NCI-H82 treated with DMSO at 0.1 percent for 48 hours (cell line): ENCODE measurements at regions not wholly inside any gene's neighbourhood (a gene's known extent, or its start where the extent isn't known, plus 50 kb on each side); places are given as distances from the start of the nearest gene placed in this dataset.
"Not testable (repeated sequence)": the region's sequence is repeated elsewhere in the genome, so short reads cannot be mapped to it uniquely, and the experiment has no call there.

Experiments
- DNase-seq: peaks from one replicate; lab custom pipeline; 2025; ENCODE audit not compliant: unreplicated experiment; lab: John Stamatoyannopoulos, UW

DNA sequence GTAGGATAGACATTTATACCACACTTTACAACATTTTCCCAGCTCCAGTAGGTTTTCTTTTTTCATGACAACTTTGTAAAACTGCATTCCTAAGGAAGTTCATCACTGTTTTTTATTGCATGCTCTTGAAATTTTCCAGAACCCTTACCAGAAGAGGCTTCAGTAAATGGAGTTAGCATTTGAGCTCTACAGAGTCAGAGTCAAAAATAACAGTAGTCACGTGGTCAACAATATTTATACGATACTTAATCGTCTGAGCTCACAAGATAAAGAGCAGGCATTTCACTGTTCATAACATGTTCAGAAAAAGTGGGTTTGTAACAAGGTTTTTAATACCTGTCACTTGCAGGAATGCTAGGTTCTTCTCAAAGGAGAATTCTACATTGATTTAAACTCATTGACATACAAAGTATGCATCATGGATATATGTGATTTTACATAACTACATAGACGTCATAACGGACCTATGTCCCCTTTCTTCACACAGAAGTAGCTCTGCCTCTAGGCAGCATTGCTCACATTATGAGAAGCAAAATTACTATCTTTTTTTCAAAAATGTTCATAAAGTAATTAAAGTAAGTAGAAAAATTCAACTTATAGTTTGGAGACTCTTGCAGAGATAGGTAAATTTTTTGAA lies 187.0 kb upstream of the COL3A1 start:
- DNase-seq = no peak

DNA sequence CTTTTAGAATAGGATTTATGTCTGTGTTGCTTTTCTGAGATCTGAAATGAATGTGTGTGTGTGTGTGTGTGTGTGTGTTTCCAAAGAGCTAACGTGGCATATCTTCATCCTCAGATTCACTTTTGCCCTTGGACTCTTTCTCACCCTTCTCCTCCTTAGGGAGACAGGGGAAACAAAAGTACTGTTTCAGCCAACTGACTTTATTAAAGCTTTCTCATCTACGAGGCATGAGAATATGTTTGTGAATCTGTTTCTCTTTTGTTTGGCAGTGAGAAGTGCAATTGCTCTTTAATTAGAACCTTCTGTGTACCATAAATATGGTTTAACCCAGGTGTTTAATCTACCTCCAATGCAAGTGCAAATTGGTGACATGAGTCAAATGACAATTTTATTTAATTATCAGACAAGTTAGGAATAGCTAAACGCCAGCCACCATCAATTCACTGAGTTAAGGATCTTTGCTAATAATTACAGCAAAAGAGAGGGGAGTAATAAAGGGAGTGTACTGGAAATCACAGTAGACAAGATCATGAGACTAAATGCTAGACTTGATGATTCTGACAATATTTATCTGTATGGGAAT lies 186.4 kb upstream of the COL3A1 start:
- no peak for DNase-seq

DNA sequence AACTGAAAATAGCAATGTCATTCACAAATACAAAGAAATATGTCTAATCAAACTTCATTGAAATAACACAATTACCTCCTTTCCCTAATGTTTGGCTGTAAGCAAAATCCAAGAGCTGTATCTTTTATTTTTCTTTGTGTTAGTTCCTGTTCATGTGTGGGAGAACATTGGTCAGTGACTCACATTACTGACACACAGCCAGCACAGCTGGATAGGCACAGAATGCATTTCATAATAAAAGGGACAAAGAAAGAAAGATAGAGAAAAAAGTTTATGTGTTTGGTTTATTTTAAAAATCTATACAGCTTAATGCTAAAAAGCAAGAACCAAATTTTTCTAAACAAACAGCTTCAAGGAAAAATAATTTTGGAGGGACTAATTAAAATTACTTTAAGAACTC lies 185.6 kb upstream of the COL3A1 start:
- no peak for DNase-seq

DNA sequence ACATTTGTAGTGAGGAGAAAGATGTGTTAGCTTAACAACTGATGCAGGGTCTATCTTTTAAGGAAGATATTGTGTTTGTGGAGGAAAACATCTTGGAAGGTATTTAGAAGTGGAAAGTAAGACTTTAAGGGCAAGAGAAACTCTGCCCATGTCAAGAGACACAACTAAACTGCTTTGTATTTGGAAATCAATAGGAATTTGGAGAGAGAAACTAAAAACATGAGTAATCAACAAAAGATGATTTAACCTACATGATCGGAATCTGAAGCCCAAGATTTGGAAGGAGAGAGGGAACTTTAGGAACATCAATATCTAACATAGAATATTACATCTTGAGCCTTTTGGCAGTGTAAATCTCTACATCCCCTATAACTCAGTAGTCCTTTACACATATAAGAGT lies 184.2 kb upstream of the COL3A1 start:
- no peak for DNase-seq

DNA sequence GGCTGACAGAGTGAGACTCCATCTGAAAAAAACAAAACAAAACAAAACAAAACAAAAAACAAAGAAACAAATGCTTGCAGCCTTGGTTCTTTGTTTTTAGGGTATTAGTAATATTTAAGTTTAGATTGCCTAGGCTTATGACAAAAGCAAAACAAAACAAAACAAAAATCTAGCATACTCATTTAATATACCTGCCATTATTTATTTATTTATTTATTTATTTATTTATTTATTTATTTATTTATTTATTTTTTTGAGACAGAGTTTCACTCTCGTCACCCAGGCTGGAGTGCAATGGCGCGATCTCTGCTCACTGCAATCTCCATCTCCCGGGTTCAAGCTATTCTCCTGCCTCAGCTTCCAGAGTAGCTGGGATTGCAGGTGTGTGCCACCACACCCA lies 179.7 kb upstream of the COL3A1 start:
- DNase-seq = not testable (repeated sequence)

DNA sequence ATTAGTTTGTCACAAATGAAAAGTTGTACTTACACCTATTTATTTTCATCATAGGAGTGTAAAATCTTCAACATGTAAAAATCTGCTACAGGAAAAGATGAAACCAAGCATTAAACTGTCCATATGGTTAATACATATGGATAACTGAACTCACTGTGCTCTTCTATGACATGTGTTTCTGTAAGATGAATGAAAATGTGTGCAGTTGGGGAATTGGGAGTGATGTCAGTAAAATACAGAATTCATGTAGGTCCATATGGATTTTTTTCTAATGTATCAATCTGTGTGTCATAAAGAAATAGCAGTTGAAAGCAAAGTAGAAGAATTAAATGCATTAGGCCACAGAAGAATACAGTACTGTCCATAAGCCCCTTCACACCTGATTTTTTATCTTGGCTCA lies 178.4 kb upstream of the COL3A1 start:
- DNase-seq = no peak

DNA sequence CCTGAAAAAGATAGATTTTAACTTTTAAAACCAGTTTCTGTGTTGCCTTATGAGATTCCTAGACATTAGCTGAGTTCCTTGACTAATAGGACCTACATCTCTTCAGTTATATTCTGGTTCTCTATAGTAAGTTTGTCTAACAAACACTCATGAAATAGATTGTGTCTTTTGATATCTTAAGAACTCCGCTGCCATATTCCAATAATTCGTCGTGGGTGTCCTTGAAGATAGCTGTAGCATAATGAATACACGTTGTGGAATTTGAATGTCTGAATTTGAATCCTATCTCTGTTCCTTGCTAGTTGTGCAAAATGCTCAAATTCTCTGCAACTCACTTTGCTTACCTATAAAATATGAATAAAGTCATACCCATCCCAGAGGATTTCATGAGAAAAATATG lies 176.8 kb upstream of the COL3A1 start:
- DNase-seq = no peak

DNA sequence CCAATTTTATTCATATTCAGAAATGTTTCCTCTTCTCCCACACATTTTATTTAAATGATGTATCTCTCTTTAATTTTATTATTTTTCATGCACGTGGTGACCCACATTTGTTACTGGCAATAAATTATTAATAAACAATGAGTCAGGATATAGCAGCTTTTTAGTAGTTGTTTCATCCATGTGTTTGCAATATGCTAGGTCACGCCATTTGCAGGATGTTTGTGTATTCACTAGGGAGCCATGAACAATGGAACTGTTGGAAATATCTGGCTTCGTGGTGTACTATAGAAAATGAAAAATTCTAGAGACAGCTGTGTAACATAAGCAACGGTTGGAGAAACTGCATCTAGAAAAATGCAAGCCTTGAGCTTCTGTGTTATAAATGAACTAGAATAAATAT lies 176.0 kb upstream of the COL3A1 start:
- DNase-seq = no peak

DNA sequence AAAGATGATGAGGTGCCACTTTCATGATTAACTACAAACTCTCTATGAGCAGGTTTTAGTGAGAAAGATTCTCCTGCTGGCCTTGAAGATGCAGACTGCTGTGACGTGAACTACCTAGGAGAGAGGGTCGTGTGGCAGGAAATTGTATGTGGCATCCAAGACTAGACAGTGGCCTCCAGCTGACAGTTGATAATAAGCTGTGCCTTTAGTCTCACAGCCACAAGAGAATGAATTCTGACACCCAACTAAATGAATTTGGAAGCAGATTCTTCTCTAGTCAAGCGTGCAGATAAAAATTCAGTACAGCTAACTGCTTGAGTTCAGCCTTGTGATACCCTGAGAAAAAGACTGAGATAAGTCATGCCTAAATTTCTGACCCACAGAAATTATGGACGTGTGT lies 169.0 kb upstream of the COL3A1 start:
- DNase-seq = no peak

DNA sequence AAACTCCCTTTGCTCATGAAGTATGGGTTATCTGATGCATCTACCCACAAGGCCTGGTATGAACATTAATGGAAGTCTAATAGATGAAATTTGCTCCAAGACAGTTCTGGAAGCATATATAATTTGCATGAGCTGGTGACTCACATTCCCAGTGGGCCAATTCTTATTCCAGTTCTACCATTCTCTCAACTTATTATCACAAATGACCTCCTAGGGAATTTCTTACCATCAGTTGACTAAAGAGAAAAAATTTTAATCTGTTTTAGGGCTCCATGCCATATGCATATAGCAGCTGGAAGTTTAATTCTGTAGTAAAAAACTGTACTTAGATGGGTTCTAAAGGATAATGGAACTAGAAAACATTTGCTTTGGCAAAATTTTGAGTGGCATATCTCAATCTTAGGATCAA lies 165.2 kb upstream of the COL3A1 start:
- no peak for DNase-seq

DNA sequence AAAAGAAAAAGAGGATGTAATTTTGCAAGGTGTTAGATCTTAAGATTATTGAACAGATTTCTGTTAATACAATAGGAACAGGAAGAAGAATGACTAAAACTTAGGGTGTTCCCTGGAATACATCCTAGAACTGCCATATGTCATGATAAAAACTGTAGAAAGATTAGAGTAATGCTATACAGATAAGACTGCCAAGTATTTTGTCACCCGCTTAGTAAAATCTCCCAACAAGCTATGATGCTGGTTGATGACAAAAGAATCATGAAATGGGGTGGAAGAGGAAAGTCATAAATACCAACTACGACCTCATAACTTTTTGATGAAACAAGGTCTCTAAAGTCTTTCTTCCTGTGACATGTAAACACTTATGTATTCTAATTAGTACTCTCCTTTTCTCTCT lies 163.6 kb upstream of the COL3A1 start:
- DNase-seq = no peak

DNA sequence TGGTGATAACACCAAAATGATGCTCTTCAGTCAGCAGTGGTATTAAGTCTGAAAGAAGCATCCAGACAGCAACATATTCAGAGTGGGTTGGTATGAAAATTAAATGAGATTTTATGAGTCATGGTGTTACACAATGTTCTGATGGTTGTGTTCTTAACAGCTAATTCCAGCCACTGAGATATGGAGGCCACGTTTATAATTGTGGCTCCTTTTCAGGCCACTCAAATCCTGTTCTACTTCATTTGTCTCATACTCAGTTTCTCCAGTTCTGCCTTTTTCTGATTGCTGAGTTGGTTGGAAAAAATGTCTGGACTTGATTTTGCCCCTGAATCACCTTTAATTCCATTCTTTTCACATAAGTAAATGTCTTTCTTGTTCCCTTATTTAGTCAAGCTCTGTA lies 162.7 kb upstream of the COL3A1 start:
- no peak for DNase-seq

DNA sequence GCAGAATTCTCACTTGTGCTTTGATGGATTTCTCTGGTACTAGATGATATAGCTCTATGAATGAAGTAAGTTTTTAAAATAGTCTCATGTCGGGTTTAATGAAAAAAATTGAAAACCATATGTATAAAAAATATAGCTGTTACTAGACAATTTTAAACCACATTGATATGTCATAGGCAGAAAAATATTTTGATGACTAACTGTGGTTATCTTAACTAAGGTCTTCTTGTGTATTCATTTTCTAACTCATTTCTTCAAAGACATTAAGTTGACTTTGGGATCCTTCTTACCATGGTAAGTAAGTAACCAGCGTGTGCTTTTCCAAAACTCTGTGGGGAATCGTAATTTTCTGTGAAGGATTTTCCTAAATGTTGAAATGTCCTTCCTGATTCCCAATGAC lies 160.9 kb upstream of the COL3A1 start:
- DNase-seq = no peak

DNA sequence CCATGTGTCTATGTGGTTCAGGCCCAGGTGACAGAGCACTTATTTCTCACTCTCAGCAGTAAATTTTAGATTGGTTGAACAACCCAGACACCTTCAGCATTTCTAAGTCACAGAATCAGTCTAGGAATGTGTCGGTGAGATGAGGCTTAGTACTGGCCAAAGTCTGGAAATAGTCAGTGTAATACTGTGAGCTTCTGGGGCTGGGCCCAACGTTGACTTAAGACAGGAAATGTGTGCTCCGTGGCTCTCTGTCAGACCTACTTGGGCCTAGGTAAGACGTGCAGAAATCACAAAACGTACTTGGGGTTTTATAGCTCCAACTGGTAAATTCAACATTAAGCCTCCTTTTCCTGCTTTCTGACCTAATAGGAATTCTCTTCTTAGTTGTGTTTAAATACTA lies 160.3 kb upstream of the COL3A1 start:
- DNase-seq = no peak

DNA sequence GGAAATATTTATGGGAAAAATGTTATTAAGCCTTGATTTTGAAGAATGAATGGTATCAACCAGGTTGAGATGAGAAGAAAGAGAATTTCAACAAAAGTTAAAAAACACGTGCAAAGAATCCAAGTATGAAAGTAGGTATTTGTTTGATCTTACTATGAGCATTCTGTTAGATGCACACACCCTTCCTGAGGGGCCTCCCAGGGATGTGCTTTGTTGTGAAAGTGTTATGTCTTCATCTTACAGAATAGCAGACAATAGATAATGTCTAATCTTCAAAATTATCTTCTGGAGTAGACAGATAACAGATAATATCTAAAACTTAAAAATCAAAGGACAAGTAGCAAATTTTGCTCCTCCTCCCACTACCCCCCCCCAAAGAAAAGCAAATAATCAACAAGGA lies 155.2 kb upstream of the COL3A1 start:
- no peak for DNase-seq

DNA sequence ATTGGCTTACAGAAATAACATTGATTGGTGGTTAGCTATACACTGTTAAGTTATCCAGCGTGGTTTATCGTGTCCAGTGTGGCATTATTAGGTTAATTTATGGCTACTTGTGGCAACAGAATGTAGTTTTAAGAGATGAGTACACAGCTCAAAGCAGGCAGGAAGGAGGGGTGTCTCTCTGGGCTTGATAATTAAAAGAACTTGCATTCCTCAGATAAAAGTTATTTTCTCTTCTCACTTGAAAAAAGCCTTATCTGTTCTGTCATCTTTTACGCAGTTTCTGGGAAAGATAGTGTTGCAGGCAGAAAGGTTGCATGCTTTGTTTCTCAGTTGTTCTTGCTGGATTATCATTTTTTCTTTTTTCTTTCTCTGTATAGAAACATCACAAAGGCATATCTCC lies 154.4 kb upstream of the COL3A1 start:
- DNase-seq = no peak

DNA sequence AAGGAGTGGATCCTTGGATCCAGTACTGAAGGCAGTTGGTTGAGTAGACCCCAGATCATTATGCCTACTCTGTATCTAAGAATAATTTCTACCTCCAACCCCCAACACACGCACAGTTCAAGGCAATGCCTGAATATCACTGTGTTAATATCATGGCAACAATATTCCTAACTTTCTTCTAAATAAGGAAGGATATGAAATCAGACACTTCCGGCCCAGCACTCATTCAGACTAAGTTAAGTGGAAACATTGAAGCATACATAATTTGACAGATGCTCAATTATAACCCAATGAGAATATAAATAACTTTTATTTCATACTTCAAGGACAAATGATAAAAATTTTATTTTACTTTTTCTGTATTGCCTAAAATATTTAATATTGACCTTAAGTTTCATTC lies 153.6 kb upstream of the COL3A1 start:
- DNase-seq = no peak

DNA sequence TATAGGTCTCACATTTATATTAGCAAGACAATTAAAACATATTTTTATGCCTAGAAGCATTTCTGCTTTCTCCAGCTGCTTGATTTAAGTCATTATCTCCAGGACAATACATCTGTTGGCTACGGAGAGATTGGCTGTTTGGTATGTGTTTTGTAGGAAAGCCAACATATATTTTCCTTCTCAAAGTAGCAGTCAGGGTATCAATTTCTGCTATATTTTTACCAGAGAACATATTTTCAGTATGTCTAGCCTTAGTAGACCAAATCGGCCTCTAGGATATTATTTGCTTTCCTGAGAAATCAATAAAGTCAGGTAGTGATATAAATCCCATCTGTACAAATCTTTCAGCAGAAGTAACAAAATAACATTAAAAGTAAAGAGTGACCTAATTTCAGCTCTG lies 150.0 kb upstream of the COL3A1 start:
- DNase-seq = no peak

DNA sequence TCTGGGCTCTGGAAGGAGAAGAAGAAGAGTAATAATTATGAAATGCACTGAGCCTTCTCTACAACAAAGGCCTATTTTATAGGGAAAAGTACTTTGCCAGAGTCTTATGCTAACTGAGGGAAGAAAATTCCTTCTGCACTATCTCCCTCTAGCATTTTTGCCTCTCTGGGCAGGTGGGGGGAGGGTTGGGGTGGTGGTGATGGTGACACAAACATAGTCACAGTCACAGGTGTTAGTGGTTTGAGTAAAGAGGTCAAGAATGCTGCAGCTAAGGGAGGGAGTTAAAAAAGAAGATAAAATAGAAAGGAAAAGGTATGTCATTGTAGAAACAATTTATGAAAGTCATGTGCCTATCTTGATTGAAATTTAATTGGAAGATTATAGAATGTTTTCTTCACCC lies 140.8 kb upstream of the COL3A1 start:
- no peak for DNase-seq

DNA sequence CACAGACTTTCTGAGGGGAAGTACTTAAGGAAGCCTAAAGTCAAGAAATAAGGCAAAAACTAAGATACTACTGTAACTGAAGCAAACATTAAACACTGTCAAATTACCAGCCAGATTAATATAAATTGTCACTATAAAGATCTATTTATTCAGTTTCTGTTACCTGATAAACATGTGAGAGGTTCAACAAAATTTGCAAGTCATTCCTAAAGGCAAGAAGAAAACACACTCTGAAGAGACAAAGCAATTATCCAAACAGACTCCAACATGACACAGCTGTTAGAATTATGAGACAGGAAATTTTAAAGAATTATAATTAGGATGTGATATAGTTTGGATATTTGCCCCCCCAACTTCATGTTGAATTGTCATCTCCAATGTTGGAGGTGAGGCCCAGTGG lies 140.4 kb upstream of the COL3A1 start:
- no peak for DNase-seq

DNA sequence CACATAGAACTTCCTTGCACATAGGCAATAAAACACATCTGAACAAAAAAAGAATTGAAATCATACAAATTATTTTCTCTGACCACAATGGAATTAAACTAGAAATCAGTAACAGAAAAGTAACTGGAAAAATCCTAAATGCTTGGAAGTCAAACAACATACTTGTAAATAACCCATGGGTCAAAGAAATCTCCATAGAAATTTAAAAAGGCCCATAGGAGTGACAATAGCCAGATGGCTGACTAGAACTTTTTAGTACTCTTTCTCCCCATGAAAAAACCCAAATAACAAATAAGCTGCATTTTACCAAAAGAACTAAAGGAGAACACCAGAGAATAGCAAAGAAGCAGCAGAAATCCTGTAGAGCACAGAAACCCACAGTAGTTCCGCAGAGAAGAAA lies 139.2 kb upstream of the COL3A1 start:
- DNase-seq = no peak

DNA sequence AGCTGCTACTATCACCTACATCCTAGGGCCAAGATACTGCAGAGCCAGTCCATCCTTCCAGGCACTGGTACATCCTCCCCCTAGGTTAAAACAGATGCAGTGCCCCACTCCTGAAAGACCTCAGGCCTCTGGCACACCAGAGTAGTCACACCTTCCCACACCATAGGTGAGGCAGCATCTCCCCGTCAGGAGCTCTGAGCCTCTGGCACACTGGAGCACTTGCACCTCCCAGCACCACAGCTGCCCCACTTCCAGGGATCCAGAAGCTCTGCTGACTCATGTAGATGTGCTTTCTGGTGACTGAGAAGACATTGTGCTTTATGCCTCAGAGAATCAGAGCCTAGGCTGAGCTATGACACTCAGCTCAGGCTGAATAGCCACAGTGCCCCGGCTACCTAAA lies 138.4 kb upstream of the COL3A1 start:
- DNase-seq = no peak

DNA sequence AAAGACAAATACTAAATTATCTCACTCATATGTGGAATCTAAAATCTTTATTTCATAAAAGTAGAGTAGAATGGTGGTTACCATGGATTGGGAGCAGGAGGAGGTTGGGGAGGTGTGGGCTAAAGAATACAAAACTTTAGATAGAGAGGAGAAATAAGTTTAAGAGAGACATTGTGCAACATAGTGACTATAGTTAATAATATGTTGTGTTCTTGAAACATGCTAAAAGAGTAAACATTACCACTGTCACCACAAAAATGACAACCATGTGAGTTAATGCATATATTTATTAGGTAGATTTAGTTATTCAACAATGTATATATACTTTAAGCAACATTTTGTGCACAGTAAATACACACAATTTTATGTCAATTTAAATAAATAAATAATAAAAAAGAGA lies 128.5 kb upstream of the COL3A1 start:
- no peak for DNase-seq
